Vagina (tissue), 2 donors: ENCODE measurements at regions not wholly inside any gene's neighbourhood (a gene's known extent, or its start where the extent isn't known, plus 50 kb on each side); places are given as distances from the start of the nearest gene placed in this dataset.

Source experiments
- DNase-seq, 2 donors: peaks; one replicate each; pipeline ENCODE4 v3.0.0-alpha.2; 2017; ENCODE audit errors: extremely low spot score in 2 of 2
- H3K27ac ChIP-seq: fragments of 200-600 bp; sonication (generic); one replicate; pipeline ENCODE4 v1.5.1; 2019
- H3K27me3 ChIP-seq: fragments of 200-600 bp; sonication (generic); one replicate; pipeline ENCODE4 v1.5.1; 2019
- H3K36me3 ChIP-seq, 2 donors: fragments of 200-600 bp; sonication (generic); one replicate each; pipeline ENCODE4 v1.5.1; 2017 to 2019
- H3K4me1 ChIP-seq: fragments of 200-600 bp; sonication (generic); one replicate; pipeline ENCODE4 v1.5.1; 2019
- H3K4me3 ChIP-seq, 2 donors: fragments of 200-600 bp; sonication (generic); 1 replicate in 1 of 2; 2 replicates in 1 of 2; pipeline ENCODE4 v1.5.1; 2016 to 2019
- H3K9me3 ChIP-seq: fragments of 200-600 bp; sonication (generic); one replicate; pipeline ENCODE4 v1.5.1; 2019
- POLR2A ChIP-seq, 2 donors: fragments of 450-650 bp; IDR thresholded peaks; one replicate each; pipeline ENCODE4 v1.6.1; 2017; ENCODE audit warnings: antibody characterized with exemption in 2 of 2, mild to moderate bottlenecking in 2 of 2, moderate library complexity in 2 of 2
- POLR2AphosphoS5 ChIP-seq, 2 donors: sonication (generic); formaldehyde crosslinking; IDR thresholded peaks; one replicate each; pipeline ENCODE4 v1.9.0; 2017; ENCODE audit warnings: antibody characterized with exemption in 2 of 2, mild to moderate bottlenecking in 2 of 2, low read depth in 1 of 2; ENCODE audit not compliant: insufficient read depth in 1 of 2
- intact Hi-C: fragments of 100-400 bp; cut with DNase I; formaldehyde crosslinking; loops from one replicate; pipeline ENCODE4 v1.15.1; 2023
- TF ChIP-seq, protein P1 (sequence below), 3 experiments: fragments of 450-650 bp in 2 of 3; fragments of 200-600 bp in 1 of 3; sonication (generic) in 1 of 3; IDR thresholded peaks; one replicate each; pipeline ENCODE4 v1.5.1; 2017 to 2019; ENCODE audit warnings: antibody characterized with exemption in 3 of 3, mild to moderate bottlenecking in 2 of 3, moderate library complexity in 2 of 3

DNA sequence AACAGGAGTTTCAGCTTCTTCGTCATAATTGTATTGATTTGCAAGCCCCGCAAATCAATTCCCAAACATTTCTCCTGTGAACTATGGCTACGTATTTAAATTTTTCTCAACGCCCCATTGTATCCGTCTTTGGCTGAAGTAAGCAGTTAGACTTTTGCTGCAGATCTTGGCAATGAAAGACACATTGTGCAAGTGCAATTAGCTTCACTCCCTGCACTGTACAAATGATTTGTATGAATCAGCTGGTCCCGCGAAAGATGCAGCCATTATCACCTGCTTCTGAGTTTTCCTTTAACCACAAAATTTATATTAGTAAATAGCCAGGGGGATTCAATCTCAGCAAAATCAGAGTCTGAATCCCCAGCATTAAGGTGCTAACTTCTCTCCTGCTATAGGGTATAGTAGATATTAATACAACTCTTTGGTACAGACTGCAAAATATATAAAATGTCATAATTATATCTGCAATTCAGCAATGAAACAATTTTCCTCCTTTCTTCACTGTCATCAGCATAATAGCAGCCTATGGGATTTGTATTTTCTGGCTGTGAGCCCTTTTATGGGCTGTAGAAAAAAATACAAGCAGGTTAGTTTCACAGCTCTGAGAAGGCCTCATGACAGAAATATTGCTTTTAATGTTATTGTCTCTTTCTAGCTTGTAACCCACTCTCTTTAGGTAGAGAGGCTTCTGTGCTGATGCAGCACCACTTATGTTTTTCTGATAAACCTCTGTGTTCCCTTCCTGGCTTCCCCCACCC lies 68.4 kb upstream of the SMARCA2 start:
- no peaks in the 10 kb centered on the region for H3K9me3 ChIP-seq
- no peaks in the 10 kb centered on the region for H3K27me3 ChIP-seq
- no peaks in the 10 kb centered on the region for H3K4me1 ChIP-seq
- H3K4me3 ChIP-seq = no peak overlapping the region
- no peak for DNase-seq
- intact Hi-C loops = no loop called here
- no peak overlapping the region for H3K27ac ChIP-seq
- H3K36me3 ChIP-seq = no peaks in the 10 kb centered on the region
- TF ChIP-seq POLR2A (IDR thresholded peaks at IDR 0.05) = no peak
- TF ChIP-seq, protein P1, sequence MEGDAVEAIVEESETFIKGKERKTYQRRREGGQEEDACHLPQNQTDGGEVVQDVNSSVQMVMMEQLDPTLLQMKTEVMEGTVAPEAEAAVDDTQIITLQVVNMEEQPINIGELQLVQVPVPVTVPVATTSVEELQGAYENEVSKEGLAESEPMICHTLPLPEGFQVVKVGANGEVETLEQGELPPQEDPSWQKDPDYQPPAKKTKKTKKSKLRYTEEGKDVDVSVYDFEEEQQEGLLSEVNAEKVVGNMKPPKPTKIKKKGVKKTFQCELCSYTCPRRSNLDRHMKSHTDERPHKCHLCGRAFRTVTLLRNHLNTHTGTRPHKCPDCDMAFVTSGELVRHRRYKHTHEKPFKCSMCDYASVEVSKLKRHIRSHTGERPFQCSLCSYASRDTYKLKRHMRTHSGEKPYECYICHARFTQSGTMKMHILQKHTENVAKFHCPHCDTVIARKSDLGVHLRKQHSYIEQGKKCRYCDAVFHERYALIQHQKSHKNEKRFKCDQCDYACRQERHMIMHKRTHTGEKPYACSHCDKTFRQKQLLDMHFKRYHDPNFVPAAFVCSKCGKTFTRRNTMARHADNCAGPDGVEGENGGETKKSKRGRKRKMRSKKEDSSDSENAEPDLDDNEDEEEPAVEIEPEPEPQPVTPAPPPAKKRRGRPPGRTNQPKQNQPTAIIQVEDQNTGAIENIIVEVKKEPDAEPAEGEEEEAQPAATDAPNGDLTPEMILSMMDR (IDR thresholded peaks at IDR 0.05) = no peak
- no peak for TF ChIP-seq POLR2AphosphoS5 (IDR thresholded peaks at IDR 0.05; ENCODE audit: insufficient read depth in 1 of 2, low read depth in 1 of 2)

- Histone ChIP-seq H3K27me3 (no peaks in the 10 kb centered on the region), H3K4me3 (no peak overlapping the region), H3K9me3 (no peaks in the 10 kb centered on the region), H3K27ac (no peak overlapping the region), H3K36me3 (no peaks in the 10 kb centered on the region), H3K4me1 (no peaks in the 10 kb centered on the region)
- no peak for DNase-seq
- intact Hi-C loops = no loop called here
- TF ChIP-seq, protein P1 (IDR thresholded peaks at IDR 0.05) = no peak
These were observed 67.7 kb upstream of the SMARCA2 start for GRCh38 chr9:1947438-1947837.

DNA sequence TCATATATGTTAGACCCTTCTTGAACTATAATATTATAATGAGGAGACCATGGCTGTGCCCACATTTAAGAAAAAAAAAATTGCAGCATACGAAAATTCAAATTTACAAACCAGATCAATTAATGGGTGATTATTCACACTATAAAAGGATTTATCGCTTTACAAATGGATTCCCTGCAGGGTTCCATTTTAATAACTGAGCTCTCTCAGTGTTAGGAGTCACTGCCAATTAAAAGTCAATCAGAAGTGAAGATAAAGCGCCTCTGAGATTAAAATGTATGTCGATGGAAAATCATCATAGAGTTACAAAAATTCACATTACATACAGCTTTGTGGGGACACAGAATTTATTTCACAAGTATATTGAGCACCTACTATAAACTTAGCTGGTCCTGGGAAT lies 66.6 kb upstream of the SMARCA2 start:
- intact Hi-C loops = no loop called here
- TF ChIP-seq, protein P1 (IDR thresholded peaks at IDR 0.05) = no peak
- TF ChIP-seq POLR2A (IDR thresholded peaks at IDR 0.05) = no peak
- no peak for TF ChIP-seq POLR2AphosphoS5 (IDR thresholded peaks at IDR 0.05; ENCODE audit: insufficient read depth in 1 of 2, low read depth in 1 of 2)

GRCh38 chr9:1951446-1951845 lies 63.7 kb upstream of the SMARCA2 start:
- intact Hi-C loops = no loop called here

More for the DNA sequence above, 66.6 kb upstream of the SMARCA2 start:
- no peaks in the 10 kb centered on the region for H3K4me1 ChIP-seq
- H3K36me3 ChIP-seq = no peaks in the 10 kb centered on the region
- H3K9me3 ChIP-seq = no peaks in the 10 kb centered on the region
- H3K4me3 ChIP-seq = no peak overlapping the region
- no peak overlapping the region for H3K27ac ChIP-seq
- no peaks in the 10 kb centered on the region for H3K27me3 ChIP-seq
- DNase-seq = no peak

DNA sequence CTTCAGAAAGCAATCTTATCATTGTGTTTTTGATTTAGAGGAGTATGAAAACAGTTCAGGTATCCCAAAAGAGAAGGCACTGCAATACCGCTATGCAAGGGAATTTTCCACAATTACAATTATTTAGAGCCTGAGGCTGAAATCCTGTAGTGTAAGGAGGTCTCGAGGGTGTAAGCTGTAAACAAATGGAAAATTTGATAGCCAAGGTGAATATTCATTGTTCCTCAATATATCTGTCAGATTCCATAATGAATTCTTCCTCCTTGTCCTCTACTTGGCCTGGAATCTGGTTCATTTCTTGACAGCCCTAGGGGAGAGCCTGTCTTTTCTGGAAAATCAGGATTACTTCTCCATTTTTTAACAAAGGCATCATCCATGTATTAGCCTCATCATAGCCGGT lies 63.1 kb upstream of the SMARCA2 start:
- intact Hi-C loops = no loop called here
- H3K9me3 ChIP-seq = no peaks in the 10 kb centered on the region

More at GRCh38 chr9:1951446-1951845, 63.7 kb upstream of the SMARCA2 start:
- TF ChIP-seq, protein P1 (IDR thresholded peaks at IDR 0.05) = no peak
- TF ChIP-seq POLR2AphosphoS5 (IDR thresholded peaks at IDR 0.05; ENCODE audit: insufficient read depth in 1 of 2, low read depth in 1 of 2) = no peak
- no peak for TF ChIP-seq POLR2A (IDR thresholded peaks at IDR 0.05)
- Histone ChIP-seq H3K4me3 (no peak overlapping the region), H3K9me3 (no peaks in the 10 kb centered on the region), H3K27ac (no peak overlapping the region), H3K4me1 (no peaks in the 10 kb centered on the region), H3K36me3 (no peaks in the 10 kb centered on the region), H3K27me3 (no peaks in the 10 kb centered on the region)
- no peak for DNase-seq

More for the DNA sequence above, 63.1 kb upstream of the SMARCA2 start:
- DNase-seq = no peak
- Histone ChIP-seq H3K27me3 (no peaks in the 10 kb centered on the region), H3K4me3 (no peak overlapping the region), H3K4me1 (no peaks in the 10 kb centered on the region), H3K36me3 (no peaks in the 10 kb centered on the region), H3K27ac (no peak overlapping the region)
- TF ChIP-seq POLR2A (IDR thresholded peaks at IDR 0.05) (no peak), POLR2AphosphoS5 (IDR thresholded peaks at IDR 0.05; ENCODE audit: insufficient read depth in 1 of 2, low read depth in 1 of 2) (no peak)
- TF ChIP-seq, protein P1 (IDR thresholded peaks at IDR 0.05) = no peak
